ENCODE measurements at regions not wholly inside any gene's neighbourhood (a gene's known extent, or its start where the extent isn't known, plus 50 kb on each side); places are given as distances from the start of the nearest gene placed in this dataset.

DNA sequence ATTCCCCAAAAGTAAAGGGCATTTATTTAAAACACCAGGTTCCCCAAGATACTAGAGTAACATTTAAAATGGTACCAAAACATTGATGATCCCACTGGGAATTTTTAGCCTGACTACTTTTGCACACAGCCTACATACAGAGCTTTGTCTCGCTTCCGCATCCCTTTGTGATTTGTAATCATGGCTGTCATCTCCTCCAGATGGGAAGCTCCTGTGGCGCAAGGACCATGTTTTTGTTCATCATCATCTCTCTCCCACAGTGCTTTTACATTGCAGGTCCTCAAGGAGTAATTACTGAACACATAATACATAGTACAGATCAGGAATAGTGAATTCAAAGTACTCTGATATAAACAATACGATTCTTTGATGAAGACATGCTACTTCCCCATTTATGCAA lies 231.2 kb upstream of the MTNR1B start:
- TF ChIP-seq, protein P1, sequence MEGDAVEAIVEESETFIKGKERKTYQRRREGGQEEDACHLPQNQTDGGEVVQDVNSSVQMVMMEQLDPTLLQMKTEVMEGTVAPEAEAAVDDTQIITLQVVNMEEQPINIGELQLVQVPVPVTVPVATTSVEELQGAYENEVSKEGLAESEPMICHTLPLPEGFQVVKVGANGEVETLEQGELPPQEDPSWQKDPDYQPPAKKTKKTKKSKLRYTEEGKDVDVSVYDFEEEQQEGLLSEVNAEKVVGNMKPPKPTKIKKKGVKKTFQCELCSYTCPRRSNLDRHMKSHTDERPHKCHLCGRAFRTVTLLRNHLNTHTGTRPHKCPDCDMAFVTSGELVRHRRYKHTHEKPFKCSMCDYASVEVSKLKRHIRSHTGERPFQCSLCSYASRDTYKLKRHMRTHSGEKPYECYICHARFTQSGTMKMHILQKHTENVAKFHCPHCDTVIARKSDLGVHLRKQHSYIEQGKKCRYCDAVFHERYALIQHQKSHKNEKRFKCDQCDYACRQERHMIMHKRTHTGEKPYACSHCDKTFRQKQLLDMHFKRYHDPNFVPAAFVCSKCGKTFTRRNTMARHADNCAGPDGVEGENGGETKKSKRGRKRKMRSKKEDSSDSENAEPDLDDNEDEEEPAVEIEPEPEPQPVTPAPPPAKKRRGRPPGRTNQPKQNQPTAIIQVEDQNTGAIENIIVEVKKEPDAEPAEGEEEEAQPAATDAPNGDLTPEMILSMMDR (IDR thresholded peaks at IDR 0.05): no peak
- TF ChIP-seq EZH2 (IDR thresholded peaks at IDR 0.05) (no peak), EZH2phosphoT487 (IDR thresholded peaks at IDR 0.05) (no peak)
